PC-3 (cell line): ENCODE measurements at regions not wholly inside any gene's neighbourhood (a gene's known extent, or its start where the extent isn't known, plus 50 kb on each side); places are given as distances from the start of the nearest gene placed in this dataset.

Experiments used
- ATAC-seq: fragments of 200-7000 bp; cut with Tn5 transposase; 2 replicates; pipeline ENCODE4 v1.9.1; 2020; ENCODE audit warnings: mild to moderate bottlenecking, moderate library complexity
- BruUV-seq: library from RNA; stranded (reverse); fragments of 400-500 nt; replicated peaks from 2 replicates; lab custom pipeline; 2021; lab: Mats Ljungman, UMichigan
- CTCF ChIA-PET: fragments of 300-600 bp; sonication (Branson Sonifier 250); formaldehyde crosslinking; loops from one replicate; lab custom pipeline; 2022; ENCODE audit warnings: antibody characterized with exemption; lab: Charles Lee
- POLR2A ChIA-PET: fragments of 300-600 bp; sonication (Branson Sonifier 250); formaldehyde crosslinking; loops from one replicate; lab custom pipeline; 2022; ENCODE audit warnings: antibody characterized with exemption; ENCODE audit not compliant: unreplicated experiment; lab: Charles Lee
- DNase-seq: peaks from one replicate; pipeline ENCODE4 v3.0.0-alpha.2; 2015
- H2AFZ ChIP-seq: fragments of 300-600 bp; sonication (generic); 2 replicates; pipeline ENCODE4 v1.6.0; 2016; ENCODE audit warnings: antibody characterized with exemption, low read length
- H3F3A ChIP-seq: fragments of 300-600 bp; sonication (generic); one replicate; pipeline ENCODE4 v1.6.0; 2017; ENCODE audit warnings: antibody characterized with exemption, low read length, control low read depth, mild to moderate bottlenecking; ENCODE audit not compliant: unreplicated experiment
- H3K27ac ChIP-seq: fragments of 300-600 bp; sonication (generic); 2 replicates; pipeline ENCODE4 v1.5.1; 2016; ENCODE audit warnings: mild to moderate bottlenecking, low read length
- H3K27me3 ChIP-seq: fragments of 300-600 bp; sonication (generic); 2 replicates; pipeline ENCODE4 v1.6.1; 2016; ENCODE audit warnings: low read length, mixed read lengths
- H3K36me3 ChIP-seq: fragments of 300-600 bp; sonication (generic); 2 replicates; pipeline ENCODE4 v1.6.1; 2016; ENCODE audit warnings: low read depth, mixed run types, low read length, mixed read lengths
- H3K4me1 ChIP-seq: fragments of 300-600 bp; sonication (generic); 2 replicates; pipeline ENCODE4 v1.5.1; 2016; ENCODE audit warnings: low read length; ENCODE audit not compliant: insufficient read depth
- H3K4me2 ChIP-seq: fragments of 300-600 bp; sonication (generic); 2 replicates; pipeline ENCODE4 v1.6.0; 2016; ENCODE audit warnings: low read length
- H3K4me3 ChIP-seq: fragments of 300-600 bp; sonication (generic); 2 replicates; pipeline ENCODE4 v1.5.1; 2016; ENCODE audit warnings: mild to moderate bottlenecking, low read length, mixed read lengths
- H3K79me2 ChIP-seq: fragments of 300-600 bp; sonication (generic); 2 replicates; pipeline ENCODE4 v1.6.1; 2017; ENCODE audit warnings: low read length, mixed read lengths
- H3K9ac ChIP-seq: fragments of 300-600 bp; sonication (generic); 2 replicates; pipeline ENCODE4 v1.6.0; 2016; ENCODE audit warnings: mild to moderate bottlenecking, low read length
- H3K9me2 ChIP-seq: fragments of 300-600 bp; sonication (generic); replicated peaks from 2 replicates; pipeline ENCODE4 v1.6.1; 2016; ENCODE audit warnings: mixed run types, low read length, mixed read lengths
- H3K9me3 ChIP-seq: fragments of 300-600 bp; sonication (generic); 2 replicates; pipeline ENCODE4 v1.6.1; 2016; ENCODE audit warnings: low read length, mixed read lengths
- H4K20me1 ChIP-seq: fragments of 300-600 bp; sonication (generic); 2 replicates; pipeline ENCODE4 v1.6.1; 2016; ENCODE audit warnings: low read length, mixed read lengths
- CTCF ChIP-seq: fragments of 300-600 bp; sonication (generic); conservative IDR thresholded peaks from 2 replicates; pipeline ENCODE4 v1.5.1; 2017; ENCODE audit warnings: antibody characterized with exemption, low read depth, mild to moderate bottlenecking, low read length
- EZH2 ChIP-seq: fragments of 300-600 bp; sonication (generic); IDR thresholded peaks from one replicate; pipeline ENCODE4 v1.6.1; 2017; ENCODE audit warnings: antibody characterized with exemption, mild to moderate bottlenecking, low read length; ENCODE audit not compliant: unreplicated experiment
- EZH2phosphoT487 ChIP-seq: fragments of 300-600 bp; sonication (generic); IDR thresholded peaks from 2 replicates; pipeline ENCODE4 v1.6.1; 2018; ENCODE audit warnings: mild to moderate bottlenecking, antibody characterized with exemption, low read length, borderline replicate concordance
- intact Hi-C: fragments of 100-400 bp; cut with micrococcal nuclease; formaldehyde crosslinking; loops from 2 replicates; pipeline ENCODE4 v1.9.0; 2023

DNA sequence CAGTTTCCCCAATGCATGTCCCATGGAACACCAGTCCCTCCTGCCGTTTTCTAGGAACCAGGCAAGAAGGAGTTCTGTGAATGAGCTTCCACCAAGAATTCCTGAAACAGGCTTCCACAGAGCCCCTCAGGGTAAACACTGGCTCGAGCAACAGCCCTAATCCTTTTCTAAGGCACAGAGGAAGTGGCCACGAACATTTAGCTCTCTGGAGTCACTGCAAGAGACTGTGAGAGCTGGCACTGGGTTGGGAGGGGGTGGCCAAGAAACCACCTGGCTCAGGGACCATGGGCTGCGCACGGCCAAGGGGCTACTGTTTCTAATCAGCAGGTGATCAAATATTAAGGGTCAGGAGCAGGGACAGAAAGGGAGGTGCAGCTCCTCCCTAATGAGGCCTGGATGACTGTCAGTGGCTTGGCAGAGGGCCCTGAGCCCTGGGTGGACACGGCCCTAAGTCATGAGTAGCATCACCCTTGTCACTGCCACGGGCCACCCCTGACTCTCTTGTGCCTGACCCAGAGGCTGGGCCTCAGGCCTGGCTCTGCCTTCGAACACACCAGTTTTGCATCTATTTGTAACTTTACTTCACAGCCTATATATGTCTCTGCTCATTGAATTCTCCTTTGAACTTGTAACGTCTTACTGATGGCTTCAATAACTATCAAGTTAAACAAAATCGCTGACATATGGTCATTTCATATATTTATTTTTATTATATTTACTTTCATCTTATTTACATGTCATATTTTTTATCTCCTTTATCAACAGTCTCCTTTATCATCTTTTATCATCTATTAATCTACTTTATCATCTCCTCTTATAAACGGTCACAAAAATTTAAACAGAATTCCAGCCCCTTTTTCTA, 154.0 kb downstream of the DICER1 start:
- no peak for ATAC-seq
- no peaks in the 10 kb centered on the region for H3K4me1 ChIP-seq
- no peaks in the 10 kb centered on the region for H3K36me3 ChIP-seq
- TF ChIP-seq EZH2 (no peak), EZH2phosphoT487 (no peak), CTCF (no peak)
- POLR2A ChIA-PET = no interaction called here
- H3K4me3 ChIP-seq = no peak overlapping the region
- H3K79me2 ChIP-seq = no peaks in the 10 kb centered on the region
- H3K27ac ChIP-seq = no peak overlapping the region
- peaks cover 87% of the 10 kb centered on the region for H3K27me3 ChIP-seq
- H3K4me2 ChIP-seq = no peak overlapping the region
- intact Hi-C loops = no loop called here
- no peak for DNase-seq
- BruUV-seq = no TSS peak
- no peaks in the 10 kb centered on the region for H3K9me3 ChIP-seq
- CTCF ChIA-PET = no interaction called here
- no peaks in the 10 kb centered on the region for H3K9me2 ChIP-seq
- H3F3A ChIP-seq = no peaks in the 10 kb centered on the region
- no peak overlapping the region for H3K9ac ChIP-seq
- H2AFZ ChIP-seq = no peak overlapping the region
- H4K20me1 ChIP-seq = no peaks in the 10 kb centered on the region

DNA sequence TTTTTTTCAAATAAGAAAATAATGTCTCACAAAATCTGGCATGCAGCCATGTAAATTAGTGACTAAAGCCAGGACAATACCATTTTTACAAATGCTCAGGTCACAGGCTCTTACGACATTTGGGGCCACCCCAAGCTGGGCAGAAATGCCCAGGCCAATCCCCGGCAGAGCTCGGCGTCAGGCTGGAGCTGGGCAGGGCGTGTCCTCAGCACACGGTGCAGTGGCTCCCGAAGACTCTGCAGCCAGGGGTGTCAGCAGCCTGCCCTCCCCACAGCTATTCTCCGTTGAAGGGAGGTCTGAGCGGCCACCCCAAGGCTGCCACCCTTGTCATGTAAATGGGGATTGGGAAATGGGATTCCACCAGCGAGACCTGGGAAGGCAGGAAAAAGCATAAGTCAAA, 158.6 kb downstream of the DICER1 start:
- no peaks in the 10 kb centered on the region for H3F3A ChIP-seq
- no peak overlapping the region for H3K4me2 ChIP-seq
- H3K9me3 ChIP-seq = no peaks in the 10 kb centered on the region
- ATAC-seq = no peak
- TF ChIP-seq EZH2phosphoT487 (no peak), EZH2 (no peak), CTCF (no peak)
- no peak overlapping the region for H3K4me3 ChIP-seq
- H2AFZ ChIP-seq = no peak overlapping the region
- no peaks in the 10 kb centered on the region for H3K79me2 ChIP-seq
- H3K36me3 ChIP-seq = no peaks in the 10 kb centered on the region
- H3K27me3 ChIP-seq = peaks cover 56% of the 10 kb centered on the region
- no peaks in the 10 kb centered on the region for H3K9me2 ChIP-seq
- intact Hi-C loops = no loop called here
- no peaks in the 10 kb centered on the region for H4K20me1 ChIP-seq
- no peak overlapping the region for H3K9ac ChIP-seq
- DNase-seq = peak; percentile 11
- no peak overlapping the region for H3K27ac ChIP-seq
- H3K4me1 ChIP-seq = no peaks in the 10 kb centered on the region
- ChIA-PET CTCF (no interaction called here), POLR2A (no interaction called here)
- BruUV-seq = no TSS peak

DNA sequence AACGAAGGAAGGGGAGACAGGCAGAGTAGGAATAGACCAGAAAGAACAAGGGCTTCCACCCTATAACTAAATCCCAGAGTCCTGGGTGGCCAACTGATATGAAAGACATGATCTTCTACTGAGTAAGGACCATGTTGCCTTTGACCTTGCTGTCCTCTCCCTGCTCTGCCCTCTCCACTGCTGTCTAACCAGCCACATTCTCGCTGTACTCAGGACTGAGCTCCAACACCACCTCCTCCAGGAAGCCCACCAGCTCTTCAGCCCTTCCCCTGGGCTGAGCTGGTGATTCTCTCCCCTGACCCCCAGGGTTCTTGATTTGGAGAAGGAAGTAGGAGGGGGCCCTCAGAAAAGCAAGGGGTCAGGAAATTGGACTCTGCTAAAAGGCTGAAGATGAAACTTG, 159.2 kb downstream of the DICER1 start:
- no peak overlapping the region for H3K9ac ChIP-seq
- no peak overlapping the region for H3K27ac ChIP-seq
- no peaks in the 10 kb centered on the region for H3K9me2 ChIP-seq
- CTCF ChIA-PET = no interaction called here
- no peaks in the 10 kb centered on the region for H3F3A ChIP-seq
- H3K4me1 ChIP-seq = no peaks in the 10 kb centered on the region
- H2AFZ ChIP-seq = no peak overlapping the region
- no peak for ATAC-seq
- no peak overlapping the region for H3K4me2 ChIP-seq
- intact Hi-C loops = no loop called here
- no peak for DNase-seq
- H3K27me3 ChIP-seq = peaks cover 54% of the 10 kb centered on the region
- BruUV-seq = no TSS peak
- TF ChIP-seq CTCF = no peak
- no peak for TF ChIP-seq EZH2
- no peak for TF ChIP-seq EZH2phosphoT487
- no peaks in the 10 kb centered on the region for H3K36me3 ChIP-seq
- POLR2A ChIA-PET = interaction anchor here (0.6 kb wide), 1 partner anchor 700 kb away, joined by 5 read pairs; no protein-coding TSS in a partner anchor
- no peaks in the 10 kb centered on the region for H3K9me3 ChIP-seq
- no peak overlapping the region for H3K4me3 ChIP-seq
- no peaks in the 10 kb centered on the region for H3K79me2 ChIP-seq
- H4K20me1 ChIP-seq = no peaks in the 10 kb centered on the region
